GM06990 (cell line): ENCODE measurements at regions not wholly inside any gene's neighbourhood (a gene's known extent, or its start where the extent isn't known, plus 50 kb on each side); places are given as distances from the start of the nearest gene placed in this dataset.

Experiments
- DNase-seq: peaks from one replicate; pipeline ENCODE4 v3.0.0-alpha.2; 2011; ENCODE audit not compliant: insufficient read length; ENCODE audit errors: extremely low read depth
- H3K27me3 ChIP-seq: replicated peaks from 2 replicates; pipeline ENCODE4 v1.6.0; 2011; ENCODE audit warnings: low read length; ENCODE audit not compliant: control insufficient read depth, insufficient read depth
- H3K36me3 ChIP-seq: 2 replicates; pipeline ENCODE4 v1.5.1; 2011; ENCODE audit warnings: low read length; ENCODE audit not compliant: control insufficient read depth, insufficient read depth
- H3K4me3 ChIP-seq: replicated peaks from 2 replicates; pipeline ENCODE4 v1.5.1; 2011; ENCODE audit warnings: low read depth, mild to moderate bottlenecking, control low read depth, low read length
- CTCF ChIP-seq: IDR thresholded peaks from 2 replicates; pipeline ENCODE4 v1.5.1; 2011; ENCODE audit warnings: low read length, control low read depth, mild to moderate bottlenecking, inconsistent platforms; ENCODE audit not compliant: insufficient read depth, poor library complexity, severe bottlenecking

- Histone ChIP-seq H3K27me3 (no peaks in the 10 kb centered on the region), H3K36me3 (no peaks in the 10 kb centered on the region), H3K4me3 (no peak overlapping the region)
- no peak for DNase-seq
- TF ChIP-seq CTCF = no peak
These were observed 484.7 kb downstream of the DACH1 start for GRCh38 chr13:71382285-71382684.

DNA sequence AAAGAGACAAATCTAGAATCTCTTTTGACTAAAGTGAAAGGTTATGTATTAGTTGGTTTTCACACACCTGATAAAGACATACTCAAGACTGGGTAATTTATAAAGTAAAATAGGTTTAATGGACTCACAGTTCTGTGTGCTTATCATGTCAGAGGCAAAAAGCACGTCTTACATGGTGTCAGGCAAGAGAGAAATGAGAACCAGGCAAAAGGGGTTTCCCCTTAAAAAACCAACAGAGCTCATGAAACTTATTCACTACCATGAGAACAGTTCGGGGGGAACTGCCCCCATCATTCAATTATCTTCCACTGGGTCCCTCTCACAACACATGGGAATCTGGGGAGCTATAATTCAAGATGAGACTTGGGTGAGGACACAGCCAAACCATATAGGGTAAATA, 486.8 kb downstream of the DACH1 start:
- no peaks in the 10 kb centered on the region for H3K27me3 ChIP-seq
- H3K4me3 ChIP-seq = no peak overlapping the region
- no peak for DNase-seq
- no peaks in the 10 kb centered on the region for H3K36me3 ChIP-seq
- no peak for TF ChIP-seq CTCF

DNA sequence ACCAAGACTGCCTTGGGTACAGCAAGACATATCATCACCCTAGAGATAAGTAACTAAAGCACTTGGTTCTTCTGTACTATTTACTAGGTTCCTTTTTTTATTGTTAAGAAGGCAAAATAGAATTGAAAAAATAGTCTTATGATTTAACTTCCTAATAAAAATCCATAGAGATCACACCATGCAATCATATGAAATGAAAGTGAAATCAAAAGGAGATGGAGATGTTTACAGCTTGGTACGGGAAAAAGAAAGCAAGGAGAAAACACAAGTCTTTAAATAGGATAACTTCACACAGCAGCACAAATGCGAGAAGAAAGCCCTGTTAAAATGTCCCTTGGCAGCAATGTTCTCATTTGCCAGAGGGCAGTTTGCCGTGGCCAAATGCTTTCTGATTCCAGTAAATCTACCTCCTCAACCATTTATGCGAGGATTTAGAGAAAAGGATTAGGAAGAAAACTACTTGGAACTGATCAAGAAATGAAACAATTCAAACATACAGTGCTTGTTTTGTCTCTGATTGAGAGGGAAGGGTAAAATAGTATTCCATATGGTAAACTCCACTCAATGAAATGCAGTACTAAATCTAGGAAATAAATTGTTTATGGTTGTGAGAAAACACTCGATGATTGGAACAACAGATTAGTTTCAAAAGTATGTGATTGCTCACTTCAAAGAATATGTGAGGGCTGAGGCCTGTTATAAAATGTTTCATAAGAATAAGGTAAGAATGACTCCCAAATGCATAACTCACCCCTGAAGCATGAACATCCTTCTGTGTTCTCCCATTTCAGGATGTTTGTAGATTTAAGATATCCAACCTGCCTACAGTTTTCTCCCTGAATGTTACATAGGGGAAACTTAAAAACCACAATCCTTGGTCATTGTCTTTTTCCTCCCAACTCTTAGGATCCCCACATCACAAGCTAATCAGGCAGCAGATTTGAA, 487.8 kb downstream of the DACH1 start:
- no peak overlapping the region for H3K4me3 ChIP-seq
- no peak for DNase-seq

GRCh38 chr13:71374471-71375049, 492.4 kb downstream of the DACH1 start:
- no peak for TF ChIP-seq CTCF
- Histone ChIP-seq H3K36me3 (no peaks in the 10 kb centered on the region), H3K27me3 (no peaks in the 10 kb centered on the region), H3K4me3 (no peak overlapping the region)
- DNase-seq = no peak

More for the DNA sequence above, 487.8 kb downstream of the DACH1 start:
- TF ChIP-seq CTCF = no peak
- Histone ChIP-seq H3K36me3 (no peaks in the 10 kb centered on the region), H3K27me3 (no peaks in the 10 kb centered on the region)

- no peak for TF ChIP-seq CTCF
- Histone ChIP-seq H3K27me3 (no peaks in the 10 kb centered on the region), H3K4me3 (no peak overlapping the region), H3K36me3 (no peaks in the 10 kb centered on the region)
- DNase-seq = no peak
These were observed 498.7 kb downstream of the DACH1 start for GRCh38 chr13:71368336-71368735.
